Caki2 (cell line): ENCODE measurements at regions not wholly inside any gene's neighbourhood (a gene's known extent, or its start where the extent isn't known, plus 50 kb on each side); places are given as distances from the start of the nearest gene placed in this dataset.
"Not testable (repeated sequence)": the region's sequence is repeated elsewhere in the genome, so short reads cannot be mapped to it uniquely, and the experiment has no call there.

Source experiments
- DNase-seq: peaks from one replicate; pipeline ENCODE4 v3.0.0-alpha.2; 2015; ENCODE audit warnings: low read depth
- in situ Hi-C: cut with HindIII; loops from 2 replicates; pipeline ENCODE4 v1.10.0; 2016; ENCODE audit warnings: low sequenced_read_pairs, low pct_unique_long_range_greater_than_20kb, mixed read lengths

DNA sequence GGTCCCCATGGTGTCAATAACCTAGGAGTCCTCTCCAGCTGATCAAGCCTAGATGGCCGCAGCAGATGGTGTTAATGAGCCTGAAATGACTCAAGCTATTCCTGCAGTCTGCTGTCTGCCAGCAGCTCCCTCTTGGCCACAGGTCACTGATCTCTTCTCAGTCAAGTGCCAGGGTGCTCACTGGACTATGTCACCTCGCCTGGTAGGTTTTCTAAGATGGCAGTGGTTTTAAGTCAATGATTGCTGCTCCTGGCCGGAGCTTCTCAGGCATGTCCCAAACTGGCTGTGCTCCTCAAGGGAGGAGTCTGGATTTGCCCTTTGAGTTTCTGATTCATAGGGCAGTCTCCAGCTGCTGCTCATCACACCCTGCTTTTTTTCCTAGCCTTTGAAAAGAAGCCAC is 58.6 kb upstream of the SHISA6 start:
- DNase-seq: peak; percentile 86
- in situ Hi-C loops: no loop called here

DNA sequence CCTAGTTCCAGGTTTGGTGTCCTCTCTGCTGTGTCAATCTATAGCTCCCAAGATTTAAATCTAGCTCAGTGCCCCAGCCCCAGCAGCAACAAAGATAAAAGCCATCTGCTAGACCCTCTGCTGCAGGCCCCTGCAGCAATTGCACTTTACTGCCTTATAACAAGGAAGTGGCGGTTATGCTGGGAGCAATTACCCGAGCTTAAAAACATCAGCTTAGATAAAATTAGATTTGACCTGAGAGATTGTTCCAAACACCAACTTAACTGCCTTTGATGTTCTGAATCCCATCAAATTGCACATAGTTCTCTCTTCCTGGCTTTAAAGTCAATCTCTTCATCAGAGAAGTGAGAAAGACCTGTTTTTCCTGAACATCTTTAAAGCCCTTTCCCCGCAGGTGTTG is 62.4 kb upstream of the SHISA6 start:
- in situ Hi-C loops: no loop called here
- DNase-seq: no peak

DNA sequence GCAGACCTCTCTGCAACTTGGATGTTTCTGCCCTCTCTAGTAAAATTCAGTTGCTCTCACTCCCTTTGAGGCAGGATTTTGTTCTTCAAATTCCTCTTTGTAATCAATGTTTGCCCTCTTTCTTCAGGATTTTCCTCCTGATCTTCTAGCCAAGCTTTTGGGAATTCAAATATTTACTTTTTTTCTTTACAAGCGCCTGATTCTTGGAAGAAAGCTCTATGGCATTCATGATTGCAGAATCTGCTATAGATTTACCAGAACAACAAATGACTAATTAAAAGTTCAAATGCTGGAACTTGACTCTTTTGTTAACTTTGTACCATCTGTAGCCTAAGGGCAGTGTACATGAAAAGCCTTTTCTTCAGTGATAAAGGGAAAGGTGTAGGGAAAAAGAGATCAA is 63.7 kb upstream of the SHISA6 start:
- in situ Hi-C loops: no loop called here
- DNase-seq: no peak

DNA sequence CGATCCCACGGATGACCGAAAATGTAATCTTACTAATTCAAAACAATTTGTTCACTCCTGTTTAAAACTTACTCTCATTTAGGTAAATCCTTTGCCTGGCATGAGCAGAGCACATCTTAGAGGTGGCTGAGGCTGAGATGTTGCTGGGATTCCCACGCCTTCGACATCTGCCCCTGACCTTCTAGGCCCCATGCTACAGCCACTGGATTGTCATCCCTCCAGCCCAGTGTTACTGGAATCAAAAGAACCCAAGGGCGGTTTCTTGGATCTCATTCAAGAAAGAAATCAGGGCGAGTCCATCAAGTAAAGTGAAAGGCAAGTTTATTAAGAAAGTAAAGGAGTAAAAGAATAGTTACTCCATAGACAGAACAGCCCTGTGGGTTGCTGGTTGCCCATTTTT is 64.5 kb upstream of the SHISA6 start:
- no peak for DNase-seq
- in situ Hi-C loops: no loop called here

DNA sequence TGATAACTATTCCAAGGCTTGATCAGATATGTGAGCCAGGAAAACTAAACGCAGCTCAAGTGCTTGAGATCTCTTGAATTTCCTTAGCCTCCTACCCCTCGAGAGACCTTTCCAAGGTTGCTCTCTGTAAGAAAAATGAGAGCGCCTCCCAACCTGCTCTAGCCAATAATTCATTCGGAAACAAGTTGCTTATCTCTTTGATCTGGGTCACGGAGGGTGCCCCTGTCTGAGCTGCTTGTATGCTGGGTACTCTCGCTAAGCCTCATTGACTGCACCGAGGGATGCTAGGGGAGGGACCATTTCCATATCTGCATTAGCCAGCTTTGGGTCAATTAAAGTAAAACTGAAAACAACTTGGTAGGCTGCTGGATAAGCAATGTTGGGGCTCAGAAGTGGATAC is 70.1 kb upstream of the SHISA6 start:
- in situ Hi-C loops: no loop called here
- no peak for DNase-seq

DNA sequence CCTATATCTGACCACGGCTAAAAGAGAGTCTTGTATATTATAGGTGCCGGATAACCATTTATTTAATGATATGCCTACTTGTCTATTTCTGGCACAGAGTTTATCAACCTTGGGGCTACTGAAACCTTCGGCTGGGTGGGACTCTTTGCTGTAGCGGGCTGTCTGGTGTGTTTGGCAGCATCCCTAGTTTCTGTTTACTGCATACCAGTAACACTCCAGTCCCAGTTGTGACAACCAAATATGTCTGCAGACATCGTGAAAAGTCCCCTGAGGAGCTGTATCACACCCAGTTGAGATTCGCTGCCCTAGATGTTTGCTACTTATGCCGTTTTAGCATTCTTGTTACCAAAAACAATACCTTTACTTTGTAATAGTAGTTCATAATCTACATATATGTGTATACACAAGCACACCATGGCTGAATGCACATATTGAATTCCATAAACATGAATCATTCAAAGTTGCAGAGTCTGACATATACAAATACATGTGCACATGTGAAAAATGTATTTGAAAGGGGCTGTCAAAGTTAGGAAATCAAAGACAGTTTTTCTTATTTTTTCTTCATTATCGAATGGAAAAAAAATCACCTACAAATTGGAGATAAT is 89.1 kb upstream of the SHISA6 start:
- in situ Hi-C loops: no loop called here
- DNase-seq: no peak

DNA sequence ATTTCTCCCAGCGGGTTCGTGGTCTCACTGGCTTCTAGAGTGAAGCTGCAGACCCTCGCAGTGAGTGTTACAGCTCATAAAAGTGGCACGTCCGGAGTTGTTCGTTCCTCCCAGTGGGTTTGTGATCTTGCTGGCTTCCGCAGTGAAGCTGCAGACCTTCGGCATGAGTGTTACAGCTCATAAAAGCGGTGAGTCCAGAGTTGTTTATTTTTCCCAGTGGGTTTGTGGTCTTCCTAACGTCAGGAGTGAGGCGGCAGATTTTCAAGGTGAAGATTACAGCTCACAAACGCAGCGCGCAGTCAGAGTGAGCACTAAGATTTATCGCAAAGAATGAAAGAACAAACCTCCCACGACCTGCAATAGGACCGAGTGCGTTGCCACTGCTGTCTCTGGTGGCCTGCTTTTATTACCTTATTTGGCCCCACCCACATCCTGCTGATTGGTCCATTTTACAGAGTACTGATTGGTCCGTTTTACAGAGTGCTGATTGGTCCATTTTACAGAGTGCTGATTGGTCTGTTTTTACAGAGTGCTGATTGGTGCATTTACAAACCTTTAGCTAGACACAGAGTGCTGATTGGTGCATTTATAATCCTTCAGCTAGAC is 90.0 kb upstream of the SHISA6 start:
- in situ Hi-C loops, DNase-seq: not testable (repeated sequence)

DNA sequence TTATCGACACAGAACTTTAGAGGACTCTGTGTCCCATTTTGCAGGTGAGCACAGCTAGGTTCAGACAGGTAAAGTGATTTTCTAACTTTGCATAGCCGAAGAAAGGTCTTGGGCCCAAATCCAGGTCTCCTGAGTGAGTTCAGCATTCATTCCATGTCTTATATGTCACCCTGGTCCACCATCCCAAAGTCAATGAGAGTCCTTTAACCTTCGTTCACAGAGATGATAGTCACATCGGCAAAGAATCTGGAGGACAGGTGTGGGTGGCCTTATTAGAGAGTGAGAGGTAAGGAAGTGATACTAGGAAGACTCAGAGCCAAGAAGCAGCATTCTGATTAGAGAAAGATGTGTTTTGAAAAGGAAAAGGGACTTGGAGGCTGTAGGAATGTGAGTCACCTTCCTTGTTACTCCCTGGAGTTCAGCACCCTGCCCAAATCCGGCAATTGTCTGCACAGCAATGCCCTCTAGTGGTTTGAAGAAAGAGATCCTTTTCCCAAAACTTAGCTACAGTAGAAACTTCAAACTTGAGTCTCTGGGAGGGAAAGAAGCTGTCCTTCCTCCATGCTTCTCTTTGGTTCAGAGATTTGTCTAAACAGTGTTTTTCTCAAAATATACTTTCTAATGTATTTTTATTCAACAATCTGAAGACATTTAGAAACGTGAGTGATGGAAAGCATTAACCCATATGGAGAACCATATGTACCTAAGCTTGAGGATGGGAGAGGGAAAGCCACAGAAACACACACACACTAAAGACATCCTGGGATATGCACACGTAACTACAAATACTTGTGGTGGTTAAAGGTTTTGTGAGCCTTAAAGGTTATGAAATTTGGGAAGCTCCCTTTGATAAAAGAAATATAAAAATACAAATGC is 96.4 kb upstream of the SHISA6 start:
- DNase-seq: peak; percentile 18
- in situ Hi-C loops: no loop called here

DNA sequence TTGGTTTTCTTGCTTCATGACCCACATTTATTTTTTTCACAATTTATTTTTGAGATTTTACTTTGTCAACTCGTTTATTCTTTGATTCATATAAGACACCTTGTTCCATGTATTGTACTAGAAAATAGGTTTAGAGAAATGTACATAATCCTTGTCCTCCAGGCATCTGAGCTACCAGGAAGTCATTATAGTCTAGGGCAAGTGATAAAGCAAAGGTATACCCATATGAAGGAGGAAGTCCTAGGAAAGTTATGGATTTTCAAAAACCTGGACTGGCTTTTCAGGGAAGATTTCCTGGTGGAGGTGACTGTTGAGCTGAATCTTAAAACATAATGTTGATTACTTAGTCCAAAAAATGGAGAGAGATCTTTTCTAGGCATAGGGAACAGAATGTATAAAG is 98.8 kb upstream of the SHISA6 start:
- no peak for DNase-seq
- in situ Hi-C loops: no loop called here

DNA sequence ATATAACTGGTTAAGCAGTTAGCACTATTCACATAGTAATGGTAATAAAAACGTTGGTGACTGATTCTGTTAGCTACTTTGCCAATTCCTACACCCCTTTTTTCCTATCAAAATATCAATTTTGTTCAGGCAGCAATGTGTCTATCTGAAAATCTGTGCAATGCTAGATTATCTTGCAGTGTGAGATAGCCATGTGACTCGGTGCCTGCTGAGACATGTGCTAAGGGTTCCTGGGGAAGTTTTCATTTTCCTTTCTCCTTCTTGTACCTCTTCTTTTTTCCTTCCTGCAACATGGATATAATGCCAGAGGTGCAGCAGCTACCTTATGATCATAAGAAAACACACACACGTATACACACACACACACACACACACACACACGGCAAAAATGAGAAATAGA is 100.5 kb upstream of the SHISA6 start:
- in situ Hi-C loops: no loop called here

DNA sequence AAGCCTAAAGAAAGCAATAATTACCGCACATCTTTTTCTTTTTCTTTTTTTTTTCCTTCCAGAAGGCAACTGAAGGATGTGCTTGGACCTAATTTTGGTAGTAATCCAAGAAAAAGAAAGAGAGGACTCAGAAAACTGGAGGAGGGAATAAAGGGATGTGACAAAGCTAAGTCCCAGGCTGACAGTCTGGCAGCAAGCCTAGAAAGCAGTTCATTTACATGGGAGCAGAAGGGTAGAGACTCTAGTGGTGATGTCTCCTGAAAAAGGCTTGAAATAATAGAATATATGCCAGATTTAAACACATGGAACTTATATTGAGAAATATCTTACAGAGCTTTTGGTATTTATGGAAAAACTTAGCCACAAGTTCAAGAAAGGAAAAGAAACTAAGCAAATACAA is 101.0 kb upstream of the SHISA6 start:
- in situ Hi-C loops: no loop called here
- no peak for DNase-seq

More for the DNA sequence above, 100.5 kb upstream of the SHISA6 start:
- DNase-seq: no peak

DNA sequence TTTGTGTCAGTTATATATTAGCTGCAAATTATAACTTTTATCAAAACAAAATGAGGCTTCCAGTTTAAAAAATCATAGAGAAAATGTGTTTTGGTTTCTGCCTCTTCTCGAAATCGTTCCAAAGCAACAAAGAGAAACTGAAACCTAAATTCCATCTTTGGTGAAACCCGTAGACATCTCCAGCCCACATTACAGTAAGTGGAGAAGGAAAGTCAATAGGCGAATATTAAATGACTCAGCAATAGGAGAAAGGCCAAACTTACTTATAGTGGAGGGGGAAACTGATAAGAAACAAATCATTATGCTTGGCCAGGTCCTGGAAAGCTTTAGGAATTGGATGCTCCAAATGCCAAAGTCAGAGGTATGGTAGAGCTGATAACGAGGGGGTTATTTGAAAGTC is 103.0 kb upstream of the SHISA6 start:
- in situ Hi-C loops: no loop called here
- DNase-seq: no peak

DNA sequence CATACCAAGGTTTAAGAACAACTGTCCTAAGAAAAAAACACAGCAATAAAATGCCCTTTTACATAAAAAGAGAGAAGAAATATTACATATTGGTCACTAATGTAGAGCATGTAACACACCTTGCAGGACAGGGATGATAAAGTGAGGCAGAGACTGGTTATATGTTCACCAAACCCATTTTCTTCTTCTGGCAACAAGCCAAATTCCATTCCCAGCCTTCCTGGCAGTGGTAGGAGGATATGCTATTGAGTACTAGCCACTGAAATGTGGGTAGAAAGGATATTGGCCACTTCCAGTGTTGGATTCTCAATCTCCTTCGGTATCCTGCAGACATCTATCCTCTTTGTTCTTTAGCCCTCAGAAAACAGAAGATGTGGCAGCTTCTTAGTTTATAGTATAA is 105.2 kb upstream of the SHISA6 start:
- in situ Hi-C loops: no loop called here
- no peak for DNase-seq

DNA sequence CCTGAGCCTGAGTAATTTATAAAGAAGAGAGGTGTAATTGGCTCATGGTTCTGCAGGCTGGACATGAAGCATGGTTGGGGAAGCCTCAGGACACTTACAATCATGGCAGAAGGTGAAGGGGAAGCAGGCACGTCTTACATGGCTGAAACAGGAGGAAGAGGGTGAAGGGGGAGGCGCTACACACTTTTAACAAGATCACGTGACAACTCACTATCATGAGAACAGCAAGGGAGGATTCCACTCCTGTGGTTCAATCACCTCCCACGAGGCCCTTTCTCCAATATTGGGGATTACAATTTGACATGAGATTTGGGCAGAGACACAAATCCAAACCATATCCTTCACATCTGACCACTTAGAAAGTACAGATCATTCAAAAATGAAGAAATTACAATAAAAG is 110.6 kb upstream of the SHISA6 start:
- no peak for DNase-seq
- in situ Hi-C loops: no loop called here

DNA sequence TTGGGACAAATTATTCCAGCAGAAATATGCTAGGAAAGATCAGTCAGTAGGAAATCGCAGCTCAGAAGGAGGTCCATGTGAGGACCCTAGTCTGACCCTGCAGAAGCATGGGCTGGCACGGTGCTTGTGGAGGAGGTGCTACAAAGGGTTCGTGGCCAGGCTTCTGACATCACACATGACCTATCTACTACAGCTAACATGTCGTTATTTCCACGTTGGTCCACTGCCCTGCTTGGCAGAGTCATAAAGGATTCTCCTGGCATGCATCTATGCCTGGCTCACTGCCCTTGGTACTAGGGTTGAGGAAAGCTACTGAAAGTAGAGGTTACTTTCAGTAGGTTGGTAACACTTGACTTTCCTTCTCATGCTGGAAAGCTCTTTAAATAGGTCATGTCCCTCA is 118.1 kb upstream of the SHISA6 start:
- in situ Hi-C loops: no loop called here
- DNase-seq: no peak

DNA sequence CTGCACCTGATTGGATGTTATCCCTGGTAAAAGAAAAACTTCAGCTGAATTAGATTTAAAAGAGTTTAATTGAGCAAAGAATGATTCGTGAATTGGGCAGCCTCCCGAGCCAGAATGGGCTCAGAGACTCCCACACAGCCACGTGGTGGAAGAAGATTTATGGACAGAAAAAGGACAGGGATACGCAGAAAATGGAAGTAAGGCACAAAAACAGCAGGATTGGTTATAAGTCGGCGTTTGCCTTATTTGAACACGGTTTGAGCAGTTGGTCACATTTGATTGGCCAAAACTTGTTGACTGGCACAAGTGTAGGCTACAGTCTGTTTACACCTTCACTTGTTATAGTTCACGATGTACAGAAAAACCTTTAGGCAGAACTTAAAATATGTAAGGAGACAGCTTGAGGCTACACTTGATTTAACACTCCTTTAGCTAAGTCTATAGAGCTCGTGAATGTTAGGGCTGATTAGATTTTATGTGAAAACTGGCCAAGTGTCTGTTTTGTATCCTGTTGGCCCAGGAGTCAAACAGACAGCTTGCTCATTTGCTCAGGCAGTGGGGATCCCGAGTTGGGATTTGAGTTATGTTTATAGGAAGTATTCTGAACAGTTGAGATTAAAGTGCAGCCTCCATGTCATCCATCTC is 119.5 kb upstream of the SHISA6 start:
- in situ Hi-C loops: no loop called here
- DNase-seq: no peak

DNA sequence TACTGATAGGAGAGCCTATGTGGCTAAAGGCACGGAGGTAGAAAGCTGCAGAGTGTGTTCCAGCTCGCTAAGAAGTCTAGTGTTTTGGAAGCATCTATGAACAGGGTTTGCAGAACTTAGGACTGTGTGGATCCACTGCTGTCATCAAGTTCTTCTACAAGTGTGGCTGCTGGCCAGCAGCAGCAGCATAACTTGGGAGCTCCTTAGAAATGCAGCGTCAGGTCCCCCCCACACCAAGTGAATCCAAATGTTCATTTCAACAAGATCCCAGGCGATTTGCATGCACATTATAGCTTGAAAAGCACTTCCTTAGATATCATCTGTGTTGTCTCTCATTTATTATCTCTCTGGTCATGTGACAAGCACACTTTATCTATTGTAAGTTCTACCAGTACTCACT is 131.9 kb upstream of the SHISA6 start:
- in situ Hi-C loops: no loop called here
- no peak for DNase-seq

DNA sequence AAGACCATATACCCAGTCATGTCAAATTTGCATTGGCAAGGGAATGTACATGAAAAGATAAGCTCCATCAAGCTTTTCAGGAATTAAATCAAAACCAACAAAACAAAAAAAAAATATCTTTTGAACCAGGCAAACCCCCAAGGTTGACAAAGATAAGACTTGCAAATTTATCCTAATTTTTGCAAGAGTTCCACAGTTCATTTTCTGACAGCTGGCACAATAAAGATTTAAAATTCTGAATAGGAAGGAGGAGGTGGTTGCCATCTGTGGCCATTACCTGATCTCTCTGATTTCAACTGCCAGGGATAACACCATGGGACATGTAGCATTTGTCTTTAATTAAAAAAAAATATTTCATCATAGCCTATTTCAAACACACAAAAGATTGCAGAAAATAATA is 135.9 kb upstream of the SHISA6 start:
- in situ Hi-C loops: no loop called here
- no peak for DNase-seq

DNA sequence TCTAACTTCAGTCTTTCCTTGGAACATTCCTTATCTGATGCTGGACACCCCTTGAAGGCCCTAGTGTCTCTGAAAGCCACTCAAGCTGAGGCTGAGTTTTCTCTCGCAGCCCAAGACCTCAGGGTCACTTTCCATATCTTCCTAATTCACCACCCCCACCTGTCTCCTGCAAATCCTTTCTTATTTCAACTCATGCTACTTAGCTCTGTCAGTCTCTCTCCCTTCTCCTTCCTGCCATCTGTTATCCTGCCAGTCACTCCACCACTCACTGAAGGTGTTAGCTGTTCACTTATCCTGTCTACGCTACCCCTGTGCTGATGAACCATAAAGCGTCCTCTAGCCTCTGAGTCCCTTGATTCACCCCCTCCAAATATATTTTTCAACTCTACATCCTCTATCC is 143.9 kb upstream of the SHISA6 start:
- no peak for DNase-seq
- in situ Hi-C loops: no loop called here
